ENCODE measurements at regions not wholly inside any gene's neighbourhood (a gene's known extent, or its start where the extent isn't known, plus 50 kb on each side); places are given as distances from the start of the nearest gene placed in this dataset.

- TF ChIP-seq PRDM6 (tag by site-specific recombination; IDR thresholded peaks at IDR 0.05) (no peak), SP3 (tag by site-specific recombination; IDR thresholded peaks at IDR 0.05) (no peak), ZNF670 (tag by site-specific recombination; IDR thresholded peaks at IDR 0.05; ENCODE audit: low read depth) (no peak), HOXC10 (CRISPR knock-in tag; IDR thresholded peaks at IDR 0.05) (no peak), ZNF596 (tag by site-specific recombination; IDR thresholded peaks at IDR 0.05) (no peak), RBAK (tag by site-specific recombination; IDR thresholded peaks at IDR 0.05) (no peak)
Observed at GRCh38 chr10:32142646-32143045, 86.4 kb upstream of the KIF5B start (continued).

GRCh38 chr10:32141018-32141807 lies 85.0 kb upstream of the KIF5B start:
- no peak overlapping the region for H3K4me3 ChIP-seq (ENCODE audit: low read depth, low read length)
- no peak for TF ChIP-seq ZNF211 (tag by site-specific recombination; IDR thresholded peaks at IDR 0.05; ENCODE audit: low read depth)
- TF ChIP-seq ATF2 (tag by site-specific recombination; IDR thresholded peaks at IDR 0.05; ENCODE audit: low read depth), result peak; percentile 26; the same call in 1 of the 2 replicates
- TF ChIP-seq SP3 (tag by site-specific recombination; IDR thresholded peaks at IDR 0.05), result no peak
- TF ChIP-seq ZNF26 (tag by site-specific recombination; IDR thresholded peaks at IDR 0.05), result no peak
- TF ChIP-seq ZNF18 (tag by site-specific recombination; IDR thresholded peaks at IDR 0.05), result no peak
- TF ChIP-seq ZBTB17 (tag by site-specific recombination; IDR thresholded peaks at IDR 0.05), result no peak
- no peak for TF ChIP-seq ZSCAN16 (tag by site-specific recombination; IDR thresholded peaks at IDR 0.05)
- H3K36me3 ChIP-seq (ENCODE audit: control insufficient read depth in 2 of 2, insufficient read depth in 1 of 2, low read length in 2 of 2), result no peaks in the 10 kb centered on the region
- ChIA-PET POLR2A (no interaction called here), CTCF (interaction anchor here (0.6 to 0.7 kb wide), 2 partner anchors 8 to 66 kb away, joined by 3 read pairs; no protein-coding TSS in a partner anchor)
- no peaks in the 10 kb centered on the region for H3K9me3 ChIP-seq (ENCODE audit: control insufficient read depth, insufficient read depth, low read depth, low read length)
- H3K4me1 ChIP-seq (ENCODE audit: control insufficient read depth, insufficient read depth, low read length), result peaks cover 2% of the 10 kb centered on the region; the same call in 1 of the 2 replicates
- H3K27ac ChIP-seq (ENCODE audit: extremely low read depth, low read depth, low read length), result no peak overlapping the region

- CTCF ChIA-PET, result interaction anchor here (0.6 kb wide), 1 partner anchor 49 kb away, joined by 5 read pairs; no protein-coding TSS in a partner anchor
- no peak for TF ChIP-seq ZNF837 (tag by site-specific recombination; IDR thresholded peaks at IDR 0.05)
- TF ChIP-seq ZNF791 (tag by site-specific recombination; IDR thresholded peaks at IDR 0.05), result no peak
- no peak for TF ChIP-seq MYNN (tag by site-specific recombination; IDR thresholded peaks at IDR 0.05; ENCODE audit: borderline replicate concordance)
- no peak for TF ChIP-seq HOXA7 (CRISPR knock-in tag; IDR thresholded peaks at IDR 0.05; ENCODE audit: borderline replicate concordance)
- TF ChIP-seq ZBTB20 (tag by site-specific recombination; IDR thresholded peaks at IDR 0.05), result no peak
- TF ChIP-seq KLF1 (tag by site-specific recombination; IDR thresholded peaks at IDR 0.05), result no peak
- TF ChIP-seq ZFHX2 (tag by site-specific recombination; conservative IDR thresholded peaks at IDR 0.05), result no peak
- no peak for TF ChIP-seq ZNF169 (tag by site-specific recombination; IDR thresholded peaks at IDR 0.05)
- POLR2A ChIA-PET, result no interaction called here
- Histone ChIP-seq H3K9me3 (ENCODE audit: control insufficient read depth, insufficient read depth, low read depth, low read length) (no peaks in the 10 kb centered on the region), H3K4me1 (ENCODE audit: control insufficient read depth, insufficient read depth, low read length) (peaks cover 2% of the 10 kb centered on the region; the same call in 1 of the 2 replicates), H3K27ac (ENCODE audit: extremely low read depth, low read depth, low read length) (no peak overlapping the region), H3K36me3 (ENCODE audit: control insufficient read depth in 2 of 2, insufficient read depth in 1 of 2, low read length in 2 of 2) (no peaks in the 10 kb centered on the region), H3K4me3 (ENCODE audit: low read depth, low read length) (no peak overlapping the region)
Observed at GRCh38 chr10:32140403-32140802, 84.2 kb upstream of the KIF5B start.
